ENCODE measurements at regions not wholly inside any gene's neighbourhood (a gene's known extent, or its start where the extent isn't known, plus 50 kb on each side); places are given as distances from the start of the nearest gene placed in this dataset.
"Not testable (repeated sequence)": the region's sequence is repeated elsewhere in the genome, so short reads cannot be mapped to it uniquely, and the experiment has no call there.

DNA sequence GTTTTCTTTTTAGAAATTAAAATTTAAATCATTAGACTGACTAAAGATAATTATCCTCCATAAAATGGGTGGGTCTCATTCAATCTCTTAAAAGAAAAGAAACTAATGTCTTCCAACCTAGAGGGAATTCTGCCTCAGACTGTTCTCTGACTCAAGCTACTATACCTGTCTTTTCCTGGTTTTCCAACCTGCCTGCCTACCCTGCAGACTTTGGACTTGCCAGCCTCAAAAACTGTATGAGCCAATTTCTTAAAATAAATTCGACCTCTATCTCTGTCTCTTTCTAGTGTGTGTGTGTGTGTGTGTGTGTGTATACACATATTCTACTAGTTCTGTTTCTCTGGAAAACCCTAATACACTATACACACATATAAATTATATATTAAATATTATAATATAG is 847.3 kb downstream of the PCDH17 start:
- intact Hi-C loops (cut with DNase I) = no loop called here

DNA sequence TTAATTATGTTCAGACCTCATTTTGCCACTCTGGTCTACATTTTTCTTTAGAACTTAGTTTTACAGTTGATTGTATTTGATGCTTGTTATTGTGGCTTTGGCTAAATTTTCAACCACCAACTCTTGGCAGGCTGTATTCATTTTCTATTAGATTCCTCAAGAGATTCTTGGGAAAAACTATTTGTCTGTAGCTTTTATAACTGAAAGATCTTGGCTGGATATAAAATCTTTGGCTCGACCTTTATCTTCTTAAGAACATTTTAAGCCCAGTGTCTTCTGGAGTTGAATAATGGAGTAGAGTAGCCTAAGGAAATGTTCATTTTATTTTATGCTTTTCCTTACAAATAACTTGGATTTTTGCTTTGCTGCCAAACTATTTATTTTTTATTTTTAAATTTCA is 848.5 kb downstream of the PCDH17 start:
- Histone ChIP-seq H3K4me3 (no peak overlapping the region), H3K36me3 (no peaks in the 10 kb centered on the region), H3K9me3 (no peaks in the 10 kb centered on the region), H3K4me1 (replicated peaks) (no peaks in the 10 kb centered on the region), H3K27ac (no peak overlapping the region), H3K27me3 (replicated peaks; ENCODE audit: insufficient read depth) (no peaks in the 10 kb centered on the region)
- no peak for DNase-seq (ENCODE audit: low spot score)
- intact Hi-C loops (cut with DNase I) = no loop called here
- WGBS = 35% methylated on average over 1 of the region's 1 CpG
- TF ChIP-seq POLR2A (IDR thresholded peaks at IDR 0.05) (no peak), POLR2AphosphoS5 (IDR thresholded peaks at IDR 0.05) (no peak)
- TF ChIP-seq, protein P1, sequence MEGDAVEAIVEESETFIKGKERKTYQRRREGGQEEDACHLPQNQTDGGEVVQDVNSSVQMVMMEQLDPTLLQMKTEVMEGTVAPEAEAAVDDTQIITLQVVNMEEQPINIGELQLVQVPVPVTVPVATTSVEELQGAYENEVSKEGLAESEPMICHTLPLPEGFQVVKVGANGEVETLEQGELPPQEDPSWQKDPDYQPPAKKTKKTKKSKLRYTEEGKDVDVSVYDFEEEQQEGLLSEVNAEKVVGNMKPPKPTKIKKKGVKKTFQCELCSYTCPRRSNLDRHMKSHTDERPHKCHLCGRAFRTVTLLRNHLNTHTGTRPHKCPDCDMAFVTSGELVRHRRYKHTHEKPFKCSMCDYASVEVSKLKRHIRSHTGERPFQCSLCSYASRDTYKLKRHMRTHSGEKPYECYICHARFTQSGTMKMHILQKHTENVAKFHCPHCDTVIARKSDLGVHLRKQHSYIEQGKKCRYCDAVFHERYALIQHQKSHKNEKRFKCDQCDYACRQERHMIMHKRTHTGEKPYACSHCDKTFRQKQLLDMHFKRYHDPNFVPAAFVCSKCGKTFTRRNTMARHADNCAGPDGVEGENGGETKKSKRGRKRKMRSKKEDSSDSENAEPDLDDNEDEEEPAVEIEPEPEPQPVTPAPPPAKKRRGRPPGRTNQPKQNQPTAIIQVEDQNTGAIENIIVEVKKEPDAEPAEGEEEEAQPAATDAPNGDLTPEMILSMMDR (IDR thresholded peaks at IDR 0.05) = no peak

More for the DNA sequence above, 847.3 kb downstream of the PCDH17 start:
- TF ChIP-seq, protein P1 (IDR thresholded peaks at IDR 0.05) = no peak
- no peak for TF ChIP-seq POLR2AphosphoS5 (IDR thresholded peaks at IDR 0.05)
- no peak for TF ChIP-seq POLR2A (IDR thresholded peaks at IDR 0.05)
- H3K4me1 ChIP-seq (replicated peaks) = no peaks in the 10 kb centered on the region
- DNase-seq (ENCODE audit: low spot score) = no peak
- no peaks in the 10 kb centered on the region for H3K9me3 ChIP-seq
- no peak overlapping the region for H3K27ac ChIP-seq
- H3K27me3 ChIP-seq (replicated peaks; ENCODE audit: insufficient read depth) = no peaks in the 10 kb centered on the region
- H3K4me3 ChIP-seq = no peak overlapping the region
- no peaks in the 10 kb centered on the region for H3K36me3 ChIP-seq
- 67% methylated on average over 1 of the region's 1 CpG for WGBS

DNA sequence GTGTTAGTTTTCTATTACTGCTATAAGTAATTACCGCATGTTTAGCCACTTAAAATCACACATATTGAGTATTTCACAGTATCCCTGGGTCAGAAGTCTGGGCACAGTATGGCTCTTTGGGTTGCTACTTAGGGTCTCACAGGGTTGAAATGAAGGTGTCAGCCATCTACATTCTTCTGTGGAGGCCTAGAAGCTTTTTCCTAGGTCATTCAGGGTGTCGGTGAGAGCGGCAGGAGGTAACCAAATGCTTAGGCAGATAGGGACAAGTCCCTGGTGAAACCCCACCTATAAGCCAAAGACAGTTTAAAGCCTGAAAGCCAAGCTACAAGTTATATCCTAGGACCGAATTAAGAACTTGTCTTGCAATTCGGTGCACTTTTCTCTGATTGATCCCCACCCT is 856.7 kb downstream of the PCDH17 start:
- Histone ChIP-seq H3K9me3 (no peaks in the 10 kb centered on the region), H3K27me3 (replicated peaks; ENCODE audit: insufficient read depth) (no peaks in the 10 kb centered on the region), H3K4me3 (no peak overlapping the region), H3K27ac (no peak overlapping the region), H3K36me3 (no peaks in the 10 kb centered on the region), H3K4me1 (replicated peaks) (no peaks in the 10 kb centered on the region)
- TF ChIP-seq POLR2AphosphoS5 (IDR thresholded peaks at IDR 0.05) = no peak
- TF ChIP-seq, protein P1 (IDR thresholded peaks at IDR 0.05) = no peak
- TF ChIP-seq POLR2A (IDR thresholded peaks at IDR 0.05) = no peak
- 92% methylated on average over 5 of the region's 5 CpGs for WGBS
- intact Hi-C loops (cut with DNase I) = no loop called here
- no peak for DNase-seq (ENCODE audit: low spot score)

DNA sequence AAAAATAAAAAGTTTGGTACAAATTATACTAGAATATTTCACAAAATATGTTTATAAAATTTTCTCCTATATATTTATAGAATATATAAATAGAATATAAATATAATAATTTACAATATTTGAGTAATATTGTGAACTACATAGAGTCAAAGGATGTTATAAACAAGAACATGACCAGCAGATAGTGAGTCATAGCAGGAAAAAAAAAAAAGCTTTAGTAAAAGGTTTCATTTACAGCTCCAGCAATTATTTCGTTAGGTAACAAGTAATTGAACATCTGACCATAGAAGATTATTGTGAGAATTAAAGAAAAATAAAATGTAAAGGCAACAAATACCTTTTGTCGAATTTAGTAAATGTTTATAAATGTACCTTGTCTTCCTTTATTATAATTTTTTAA is 864.1 kb downstream of the PCDH17 start:
- no peak overlapping the region for H3K27ac ChIP-seq
- DNase-seq (ENCODE audit: low spot score) = no peak
- H3K36me3 ChIP-seq = no peaks in the 10 kb centered on the region
- 75% methylated on average over 2 of the region's 2 CpGs for WGBS
- intact Hi-C loops (cut with DNase I) = no loop called here
- no peak for TF ChIP-seq POLR2A (IDR thresholded peaks at IDR 0.05)
- no peaks in the 10 kb centered on the region for H3K4me1 ChIP-seq (replicated peaks)
- no peaks in the 10 kb centered on the region for H3K9me3 ChIP-seq
- no peaks in the 10 kb centered on the region for H3K27me3 ChIP-seq (replicated peaks; ENCODE audit: insufficient read depth)
- no peak overlapping the region for H3K4me3 ChIP-seq

DNA sequence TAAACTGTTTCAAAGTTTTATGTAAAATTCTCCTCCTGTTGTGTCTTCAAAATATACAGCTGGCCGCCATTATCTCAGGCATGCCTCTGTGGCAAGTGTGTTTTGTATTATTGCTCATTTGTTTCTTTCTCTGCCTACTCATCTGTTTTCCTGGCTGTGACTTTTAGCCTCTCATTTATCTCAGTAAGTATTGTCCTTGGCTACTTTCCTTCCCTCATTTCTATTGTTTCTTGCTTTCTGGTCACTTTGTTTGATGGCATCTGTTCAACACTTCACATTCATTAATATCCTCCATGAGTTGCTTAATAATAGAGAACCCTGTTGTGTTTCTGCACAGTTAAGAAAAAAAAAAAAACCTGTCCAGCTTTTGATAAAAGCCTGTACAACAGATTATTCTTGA is 869.4 kb downstream of the PCDH17 start:
- H3K9me3 ChIP-seq = no peaks in the 10 kb centered on the region
- H3K36me3 ChIP-seq = no peaks in the 10 kb centered on the region
- no peak for TF ChIP-seq POLR2AphosphoS5 (IDR thresholded peaks at IDR 0.05)
- TF ChIP-seq POLR2A (IDR thresholded peaks at IDR 0.05) = no peak
- TF ChIP-seq, protein P1 (IDR thresholded peaks at IDR 0.05) = no peak
- DNase-seq (ENCODE audit: low spot score) = no peak
- WGBS = 76% methylated on average over 1 of the region's 1 CpG
- no peak overlapping the region for H3K4me3 ChIP-seq
- no peaks in the 10 kb centered on the region for H3K4me1 ChIP-seq (replicated peaks)
- no peak overlapping the region for H3K27ac ChIP-seq
- intact Hi-C loops (cut with DNase I) = no loop called here
- H3K27me3 ChIP-seq (replicated peaks; ENCODE audit: insufficient read depth) = no peaks in the 10 kb centered on the region

DNA sequence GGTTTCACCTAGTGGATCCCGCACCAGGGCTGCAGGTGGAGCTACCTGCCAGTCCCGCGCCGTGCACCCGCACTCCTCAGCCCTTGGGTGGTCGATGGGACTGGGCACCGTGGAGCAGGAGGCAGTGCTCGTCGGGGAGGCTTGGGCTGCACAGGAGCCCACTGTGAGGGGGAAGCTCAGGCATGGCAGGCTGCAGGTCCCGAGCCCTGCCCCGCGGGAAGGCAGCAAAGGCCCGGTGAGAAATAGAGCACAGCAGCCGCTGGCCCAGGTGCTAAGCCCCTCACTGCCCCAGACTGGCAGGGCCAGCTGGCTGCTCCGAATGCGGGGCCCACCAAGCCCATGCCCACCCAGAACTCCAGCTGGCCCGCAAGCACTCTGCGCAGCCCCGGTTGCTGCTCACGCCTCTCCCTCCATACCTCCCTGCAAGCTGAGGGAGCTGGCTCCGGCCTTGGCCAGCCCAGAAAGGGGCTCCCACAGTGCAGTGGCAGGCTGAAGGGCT is 872.7 kb downstream of the PCDH17 start:
- H3K27ac ChIP-seq; intact Hi-C loops (cut with DNase I); H3K36me3 ChIP-seq; H3K9me3 ChIP-seq; H3K27me3 ChIP-seq (replicated peaks; ENCODE audit: insufficient read depth); DNase-seq (ENCODE audit: low spot score); H3K4me3 ChIP-seq; H3K4me1 ChIP-seq (replicated peaks): not testable (repeated sequence)
- 95% methylated on average over 21 of the region's 21 CpGs for WGBS

DNA sequence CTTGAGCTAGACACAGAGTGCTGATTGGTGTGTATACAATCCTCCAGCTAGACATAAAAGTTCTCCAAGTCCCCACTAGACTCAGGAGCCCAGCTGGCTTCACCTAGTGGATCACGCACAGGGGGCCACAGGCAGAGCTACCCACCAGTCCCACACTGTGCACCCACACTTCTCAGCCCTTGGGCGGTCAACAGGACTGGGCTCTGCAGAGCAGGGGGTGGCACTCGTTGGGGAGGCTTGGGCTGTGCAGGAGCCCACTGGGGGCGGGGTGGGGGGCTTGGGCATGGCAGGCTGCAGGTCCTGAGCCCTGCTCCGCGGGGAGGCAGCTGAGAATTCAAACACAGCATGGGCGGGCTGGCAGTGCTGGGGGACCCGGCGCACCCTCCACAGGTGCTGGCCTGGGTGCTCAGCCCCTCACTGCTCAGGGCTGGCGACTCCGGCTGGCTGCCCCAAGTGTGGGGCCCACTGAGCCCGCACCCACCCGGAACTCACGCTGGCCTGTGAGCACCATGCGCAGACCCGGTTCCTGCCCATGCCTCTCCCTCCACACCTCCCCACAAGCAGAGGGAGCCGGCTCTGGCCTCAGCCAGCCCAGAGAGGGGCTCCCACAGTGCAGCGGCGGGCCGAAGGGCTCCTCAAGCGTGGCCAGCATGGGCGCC is 873.8 kb downstream of the PCDH17 start:
- H3K4me1 ChIP-seq (replicated peaks); H3K9me3 ChIP-seq; H3K36me3 ChIP-seq; intact Hi-C loops (cut with DNase I); H3K27ac ChIP-seq; H3K4me3 ChIP-seq; H3K27me3 ChIP-seq (replicated peaks; ENCODE audit: insufficient read depth); DNase-seq (ENCODE audit: low spot score): not testable (repeated sequence)
- WGBS = 92% methylated on average over 22 of the region's 22 CpGs

Measured in prostate gland (tissue), 2 donors.